Stimulated activated naive CD4-positive, alpha-beta T cell treated with Interleukin-2 at 50 U/mL for 16 hours (primary cell): ENCODE measurements at regions not wholly inside any gene's neighbourhood (a gene's known extent, or its start where the extent isn't known, plus 50 kb on each side); places are given as distances from the start of the nearest gene placed in this dataset.

Experiments
- DNase-seq: peaks from one replicate; lab custom pipeline; 2025; lab: John Stamatoyannopoulos, UW

DNA sequence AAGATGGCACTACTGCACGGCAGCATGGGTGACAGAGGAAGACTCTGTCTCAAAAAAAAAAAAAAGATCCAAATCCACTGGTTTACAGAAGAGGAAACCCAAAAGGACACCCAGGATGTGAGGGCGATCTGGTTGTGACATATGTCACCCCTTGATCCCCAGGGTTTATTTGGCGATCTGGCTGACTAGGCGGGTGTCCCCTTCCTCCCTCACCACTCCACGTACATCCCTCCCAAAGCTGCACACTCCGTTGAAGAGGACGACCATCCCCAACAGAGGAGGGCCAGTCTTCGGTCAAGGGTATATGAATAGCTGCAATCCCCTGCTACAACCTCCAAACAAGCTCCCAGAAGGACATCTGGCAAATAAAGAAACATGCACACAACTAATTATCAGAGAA lies 111.6 kb downstream of the HTR5A start:
- DNase-seq: no peak

- no peak for DNase-seq
Observed at GRCh38 chr7:155182406-155182970, 112.4 kb downstream of the HTR5A start.

GRCh38 chr7:155183655-155184054 lies 113.5 kb downstream of the HTR5A start:
- no peak for DNase-seq

- DNase-seq: no peak
Observed at GRCh38 chr7:155184923-155185322, 112.8 kb upstream of the INSIG1 start.

DNA sequence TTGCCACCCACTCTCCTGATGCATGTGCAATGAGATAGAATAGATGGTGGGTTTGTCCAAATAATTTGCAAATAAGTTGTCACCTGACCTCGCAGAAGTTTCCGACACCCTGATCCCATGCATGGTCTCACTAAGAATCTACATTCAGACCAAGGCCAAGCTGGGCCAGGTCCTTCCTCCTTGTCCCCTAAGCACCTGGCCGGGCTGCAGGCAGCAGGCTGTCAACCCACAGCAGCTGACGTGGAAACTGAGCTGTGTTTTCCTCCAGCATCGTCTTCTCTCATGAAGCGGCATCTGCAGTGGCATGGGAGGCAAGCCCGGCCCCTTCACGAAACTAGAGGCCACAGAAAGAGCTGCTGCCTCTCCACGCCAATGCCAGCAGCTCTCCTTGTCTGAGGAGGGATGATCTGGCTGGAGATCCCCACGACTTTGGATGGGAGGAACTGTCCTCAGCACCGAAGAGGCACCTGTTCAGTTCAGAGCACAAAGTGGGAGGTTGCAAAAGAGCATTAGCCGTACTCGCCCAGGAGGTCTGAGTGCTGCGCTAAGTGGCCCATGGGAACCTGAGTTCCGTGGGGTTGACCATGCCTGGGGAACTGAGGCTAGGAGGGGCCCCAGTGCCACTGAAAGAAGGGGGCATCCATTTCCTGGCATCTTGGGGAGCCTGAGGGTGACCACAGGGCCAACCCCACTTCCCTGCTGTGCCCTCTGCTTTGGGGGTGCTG lies 110.5 kb upstream of the INSIG1 start:
- no peak for DNase-seq

DNA sequence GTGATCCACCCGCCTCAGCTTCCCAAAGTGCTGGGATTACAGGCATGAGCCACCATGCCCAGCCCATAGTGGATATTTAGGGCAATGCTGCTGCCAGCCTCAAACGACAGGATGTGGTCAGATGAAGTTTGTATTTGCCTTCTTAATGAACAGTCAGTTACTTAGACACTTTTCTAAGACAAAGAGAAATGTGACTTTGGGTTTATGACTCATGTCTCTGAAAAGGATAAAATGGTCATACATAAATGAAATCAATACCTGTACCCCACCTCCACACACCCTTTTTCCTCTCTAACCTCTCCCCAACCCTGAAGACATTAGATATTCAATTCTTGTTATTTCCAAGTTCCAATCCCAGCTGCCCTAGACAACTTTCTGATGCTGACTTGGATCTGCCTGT lies 109.3 kb upstream of the INSIG1 start:
- no peak for DNase-seq

DNA sequence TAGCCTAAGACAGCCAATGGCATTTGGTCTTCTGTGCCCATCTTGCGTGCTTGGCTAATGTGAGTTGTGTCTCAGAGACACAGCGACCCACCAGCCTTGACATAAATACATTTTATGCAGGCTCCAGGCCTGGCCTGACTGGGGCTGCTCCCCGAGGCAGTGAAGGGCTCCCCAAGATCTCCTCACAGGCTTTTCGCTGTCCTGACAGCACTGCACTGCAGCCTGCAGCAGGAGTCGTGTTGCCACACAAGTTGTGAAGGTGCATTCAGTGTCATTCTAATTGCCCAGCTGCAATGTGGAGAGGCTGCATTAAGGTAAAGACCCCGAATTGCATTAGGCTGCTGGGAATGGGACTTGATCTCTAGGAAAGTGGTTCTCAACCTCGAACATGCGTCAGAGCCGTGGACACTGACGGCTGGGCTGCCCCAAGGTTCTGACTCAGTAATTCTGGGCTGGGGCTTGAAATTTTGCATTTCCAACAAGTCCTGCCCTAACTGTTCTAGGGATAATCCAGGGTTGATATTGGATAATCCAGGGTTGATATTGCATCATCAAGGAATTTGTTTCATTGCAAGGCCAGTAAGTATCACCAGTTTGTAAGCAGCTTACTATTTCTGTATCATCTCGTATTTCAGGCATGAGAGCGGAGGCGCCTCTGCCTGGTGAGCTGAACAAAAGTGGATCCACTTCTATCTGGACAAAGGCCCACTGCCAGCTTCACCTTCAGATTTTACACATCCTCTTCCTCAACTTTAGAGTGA lies 108.7 kb upstream of the INSIG1 start:
- DNase-seq: no peak

DNA sequence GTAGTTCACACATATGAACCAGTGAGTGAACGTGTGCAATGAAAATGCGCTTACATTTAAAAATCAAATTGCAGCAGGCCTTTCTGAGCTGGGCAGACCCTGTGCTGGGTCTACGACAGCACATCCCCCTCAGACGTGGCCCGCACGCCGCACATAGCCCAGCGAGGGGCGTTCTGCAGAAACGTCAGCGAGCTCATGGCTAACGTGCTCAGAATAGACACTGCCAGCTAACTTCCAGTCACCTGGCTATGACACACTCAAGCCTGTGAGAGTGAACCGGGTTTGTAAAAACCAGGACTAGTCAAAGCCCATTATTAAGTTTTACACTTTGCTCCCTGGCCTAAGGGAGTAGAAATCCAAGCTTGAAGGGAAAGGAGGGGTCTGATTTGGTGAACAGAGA lies 108.1 kb upstream of the INSIG1 start:
- no peak for DNase-seq

GRCh38 chr7:155190688-155191087 lies 107.0 kb upstream of the INSIG1 start:
- peak; percentile 45 for DNase-seq

DNA sequence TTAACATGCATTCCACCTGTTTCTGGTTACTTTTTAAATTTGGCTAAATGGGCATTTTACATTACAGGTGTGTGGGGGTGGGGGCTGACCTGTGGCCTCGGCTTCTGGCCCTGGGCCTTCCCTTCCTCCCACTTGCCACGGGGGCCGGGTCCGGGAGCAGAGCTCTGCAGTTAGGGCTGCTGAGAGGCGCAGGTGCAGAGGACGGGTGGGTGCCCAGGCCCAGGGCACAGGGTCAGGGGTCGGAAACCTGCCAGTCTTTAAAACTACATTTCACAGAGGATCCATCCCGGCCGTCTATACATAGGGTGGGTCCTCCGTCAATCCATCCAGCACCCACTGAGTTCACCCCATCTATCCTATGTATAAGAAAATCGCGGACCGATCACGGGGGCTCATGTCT lies 106.5 kb upstream of the INSIG1 start:
- DNase-seq: no peak

DNA sequence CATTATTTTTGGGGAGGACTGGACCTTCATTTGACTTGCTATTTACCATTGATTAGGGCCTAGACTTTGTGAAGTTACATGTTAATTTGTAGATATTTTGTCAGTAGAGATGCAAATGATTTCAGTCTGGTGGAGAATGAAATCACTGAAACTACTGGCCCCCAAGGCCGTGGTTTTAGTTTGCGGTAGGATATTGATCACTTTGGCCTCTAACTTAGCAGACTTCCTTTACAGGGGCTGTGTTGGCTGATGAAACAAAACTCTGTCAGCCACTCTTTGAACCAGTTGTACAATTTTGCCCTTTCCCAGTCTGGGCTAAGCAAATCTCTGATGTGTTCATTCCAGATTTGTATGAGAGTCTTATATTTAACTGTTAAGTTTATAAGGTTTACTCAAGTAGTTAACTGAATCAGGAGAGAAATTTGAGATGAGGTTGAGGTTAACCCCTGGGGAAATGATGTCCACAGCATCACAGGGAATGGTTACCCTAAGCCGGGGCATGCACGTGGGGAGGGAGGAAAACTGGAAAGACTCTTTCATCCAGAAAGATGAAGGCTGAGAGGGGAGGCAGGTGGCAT lies 105.7 kb upstream of the INSIG1 start:
- DNase-seq: no peak

- no peak for DNase-seq
Observed at GRCh38 chr7:155192961-155193640, 104.6 kb upstream of the INSIG1 start.

DNA sequence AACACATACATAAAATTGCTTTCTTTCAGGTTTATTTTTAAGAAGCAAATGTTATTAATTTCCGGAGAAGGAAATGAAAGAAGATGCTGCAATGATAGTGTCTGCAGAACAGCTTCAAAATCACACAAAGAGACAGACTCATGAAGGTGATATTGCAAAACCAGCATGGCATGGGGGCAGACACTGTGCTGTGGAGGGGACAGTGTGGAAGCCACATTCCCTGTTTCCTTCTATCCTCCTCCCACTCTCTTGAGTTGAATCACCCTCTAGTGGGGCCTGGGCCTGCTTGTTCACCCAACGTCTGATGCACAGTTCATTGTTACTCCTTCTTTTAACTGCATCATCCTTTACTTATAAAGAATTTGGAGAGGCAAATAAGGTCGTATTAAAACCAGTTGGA lies 104.0 kb upstream of the INSIG1 start:
- DNase-seq: no peak

- no peak for DNase-seq
Observed at GRCh38 chr7:155194382-155195140, 103.1 kb upstream of the INSIG1 start.

GRCh38 chr7:155195939-155196523 lies 101.6 kb upstream of the INSIG1 start:
- DNase-seq: no peak

- no peak for DNase-seq
Observed at GRCh38 chr7:155198196-155198892, 99.3 kb upstream of the INSIG1 start.

DNA sequence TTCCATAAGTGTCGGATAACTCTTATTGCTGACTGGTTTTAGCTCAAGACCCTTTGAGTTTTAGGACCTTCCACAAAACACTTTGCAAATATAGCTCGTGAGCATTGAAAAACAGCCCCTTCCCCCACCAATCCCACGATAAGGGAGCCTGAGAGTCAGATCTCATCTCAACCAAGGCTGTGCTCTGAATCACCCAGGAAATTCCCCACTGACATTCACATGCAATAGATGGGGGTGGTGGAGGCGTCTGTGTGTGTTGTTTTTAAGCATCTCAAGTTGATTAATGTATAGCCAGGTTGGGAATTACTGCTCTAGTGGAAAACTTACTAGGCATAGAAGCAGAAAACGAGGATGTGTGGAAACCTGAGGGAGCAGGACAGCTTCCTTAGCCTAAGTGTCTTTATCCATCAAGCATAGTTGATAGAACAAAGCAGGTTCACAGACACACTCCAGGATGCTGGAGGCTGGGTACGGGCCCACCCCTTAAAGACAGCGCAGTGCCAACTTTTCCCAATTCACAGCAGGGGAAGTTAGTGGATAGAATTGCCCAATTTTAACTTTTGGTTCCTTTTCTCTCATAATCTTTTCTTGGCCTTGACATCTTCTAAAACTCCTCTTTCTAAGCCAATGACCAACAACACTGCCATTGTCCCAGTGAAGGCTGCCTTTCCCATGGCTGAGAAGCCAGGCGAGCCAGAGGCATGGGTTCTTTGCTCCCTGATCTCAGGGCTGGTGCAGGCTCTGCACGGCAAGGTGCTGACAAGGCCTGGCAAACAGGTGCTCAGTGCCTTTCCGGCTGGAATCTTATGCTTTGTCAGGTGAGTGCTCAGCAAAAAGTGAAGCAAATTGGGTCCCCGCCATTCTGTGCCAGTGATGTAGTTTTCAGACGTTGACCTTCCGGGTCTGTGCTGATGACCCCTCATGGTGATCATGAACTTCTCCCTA lies 98.5 kb upstream of the INSIG1 start:
- DNase-seq: peak; percentile 73

GRCh38 chr7:155201325-155202087 lies 96.2 kb upstream of the INSIG1 start:
- DNase-seq: no peak
